GM13976 (cell line): ENCODE measurements at regions not wholly inside any gene's neighbourhood (a gene's known extent, or its start where the extent isn't known, plus 50 kb on each side); places are given as distances from the start of the nearest gene placed in this dataset.

Source experiments
- DNase-seq: peaks from one replicate; pipeline ENCODE4 v3.0.0; 2012; ENCODE audit warnings: low spot score
- in situ Hi-C: fragments of 300-500 bp; cut with MboI; formaldehyde crosslinking; loops from one replicate; pipeline ENCODE4 v1.12.0; 2022; ENCODE audit warnings: low sequenced_read_pairs, mixed read lengths, inconsistent platforms; ENCODE audit not compliant: unreplicated experiment
- TF ChIP-seq, protein P1 (sequence below): IDR thresholded peaks from 2 replicates; pipeline ENCODE4 v1.5.1; 2012; ENCODE audit warnings: borderline replicate concordance, mild to moderate bottlenecking; ENCODE audit not compliant: insufficient read depth; ENCODE audit errors: extremely low read depth, missing control alignments, control extremely low read depth

DNA sequence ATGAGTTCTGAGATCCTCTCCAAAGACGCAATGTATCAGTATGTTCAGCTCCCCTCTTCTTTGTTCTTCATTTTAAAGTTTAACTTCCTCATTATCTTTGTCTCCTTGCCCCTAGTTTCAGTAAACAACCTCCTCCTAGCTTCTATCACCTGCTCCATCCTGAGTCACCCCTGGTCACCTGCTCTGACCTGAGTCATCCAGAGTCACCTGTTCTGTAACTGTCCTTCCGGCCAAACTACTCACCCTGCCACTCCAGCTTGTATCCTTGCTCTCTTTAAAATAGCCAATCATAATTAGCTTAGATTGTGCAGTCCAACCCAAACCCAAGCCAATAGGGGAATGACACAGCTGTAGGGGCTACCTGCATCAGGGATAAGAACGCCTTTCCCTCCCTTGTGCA is 332.0 kb downstream of the OLFM3 start:
- TF ChIP-seq, protein P1, sequence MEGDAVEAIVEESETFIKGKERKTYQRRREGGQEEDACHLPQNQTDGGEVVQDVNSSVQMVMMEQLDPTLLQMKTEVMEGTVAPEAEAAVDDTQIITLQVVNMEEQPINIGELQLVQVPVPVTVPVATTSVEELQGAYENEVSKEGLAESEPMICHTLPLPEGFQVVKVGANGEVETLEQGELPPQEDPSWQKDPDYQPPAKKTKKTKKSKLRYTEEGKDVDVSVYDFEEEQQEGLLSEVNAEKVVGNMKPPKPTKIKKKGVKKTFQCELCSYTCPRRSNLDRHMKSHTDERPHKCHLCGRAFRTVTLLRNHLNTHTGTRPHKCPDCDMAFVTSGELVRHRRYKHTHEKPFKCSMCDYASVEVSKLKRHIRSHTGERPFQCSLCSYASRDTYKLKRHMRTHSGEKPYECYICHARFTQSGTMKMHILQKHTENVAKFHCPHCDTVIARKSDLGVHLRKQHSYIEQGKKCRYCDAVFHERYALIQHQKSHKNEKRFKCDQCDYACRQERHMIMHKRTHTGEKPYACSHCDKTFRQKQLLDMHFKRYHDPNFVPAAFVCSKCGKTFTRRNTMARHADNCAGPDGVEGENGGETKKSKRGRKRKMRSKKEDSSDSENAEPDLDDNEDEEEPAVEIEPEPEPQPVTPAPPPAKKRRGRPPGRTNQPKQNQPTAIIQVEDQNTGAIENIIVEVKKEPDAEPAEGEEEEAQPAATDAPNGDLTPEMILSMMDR = no peak
- in situ Hi-C loops = no loop called here
- DNase-seq = no peak

DNA sequence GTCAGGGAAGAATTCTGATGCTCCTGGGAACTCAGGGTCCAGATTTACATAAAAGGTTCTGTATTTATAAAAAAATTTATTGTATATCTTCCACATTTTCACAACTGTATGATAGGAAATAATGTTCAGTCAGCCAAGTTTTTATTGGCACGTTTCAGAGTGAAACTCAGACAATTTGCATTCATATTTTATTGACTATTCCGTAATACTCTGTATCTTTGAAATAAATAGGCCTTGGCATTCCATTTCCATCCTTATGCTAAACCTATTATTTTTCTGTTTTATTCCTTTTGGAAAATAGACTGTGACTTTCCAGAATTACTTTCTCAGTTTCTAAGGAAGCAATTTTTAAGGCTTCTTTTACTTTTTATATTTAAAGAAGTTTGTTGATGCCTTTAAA is 329.0 kb downstream of the OLFM3 start:
- no peak for DNase-seq
- in situ Hi-C loops = no loop called here
- TF ChIP-seq, protein P1 = no peak

DNA sequence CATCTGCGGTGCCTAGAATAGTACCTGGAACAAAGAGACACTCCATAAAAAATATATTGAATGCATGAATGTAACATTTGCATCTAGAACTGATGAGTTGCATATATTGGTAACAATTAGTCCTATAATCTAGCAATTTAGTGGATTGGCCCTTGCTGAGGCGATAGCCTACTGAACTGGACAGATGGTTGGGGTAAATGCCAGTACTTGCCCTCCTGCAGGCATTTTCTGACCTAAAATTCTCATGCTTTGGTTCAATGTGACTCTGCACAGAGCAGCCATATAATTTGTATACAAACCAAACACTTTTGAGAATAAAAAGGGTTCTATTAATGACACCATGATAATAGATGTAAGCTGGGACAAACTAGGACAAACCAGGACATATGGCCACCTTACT is 313.6 kb downstream of the OLFM3 start:
- TF ChIP-seq, protein P1 = no peak
- DNase-seq = no peak
- in situ Hi-C loops = no loop called here

DNA sequence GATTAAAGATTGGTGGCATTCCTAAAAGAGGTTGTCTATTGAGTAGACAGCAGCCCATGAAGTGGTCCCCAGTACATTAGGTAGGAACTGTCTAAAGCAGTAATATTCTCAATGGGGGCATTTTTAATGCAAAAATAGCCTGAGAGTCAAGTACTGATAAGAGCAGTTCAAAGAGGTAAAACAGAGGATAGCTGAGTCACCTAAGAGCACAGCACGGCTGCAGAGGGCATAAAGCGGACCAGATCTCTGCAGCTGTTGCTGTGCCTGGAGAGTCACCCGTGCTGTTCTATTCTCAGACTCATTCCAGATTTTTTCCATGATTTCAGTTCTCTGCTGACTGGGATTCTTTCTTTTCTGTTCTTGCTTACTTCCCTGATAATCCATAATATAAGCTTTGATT is 313.2 kb downstream of the OLFM3 start:
- TF ChIP-seq, protein P1 = no peak
- no peak for DNase-seq

DNA sequence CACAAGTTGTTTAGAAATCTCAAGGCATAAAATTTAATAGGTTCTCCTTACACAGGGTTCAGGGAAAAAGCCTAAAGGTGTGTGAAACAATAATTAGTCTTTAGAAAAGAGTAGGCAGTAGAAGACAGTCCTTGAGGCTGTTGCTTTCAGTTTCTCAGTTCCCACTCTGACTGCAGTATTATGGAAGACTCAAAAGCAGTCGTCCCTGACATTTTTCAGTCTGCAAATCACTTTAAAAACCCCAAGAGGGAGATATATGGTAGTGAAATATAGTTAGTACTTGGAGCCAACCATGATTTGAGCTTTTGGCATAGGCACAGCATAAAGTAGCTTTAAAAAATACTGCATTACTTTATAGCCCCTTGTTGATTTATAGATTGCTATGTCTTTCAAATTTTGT is 299.7 kb downstream of the OLFM3 start:
- TF ChIP-seq, protein P1 = no peak
- no peak for DNase-seq

More for the DNA sequence above, 313.2 kb downstream of the OLFM3 start:
- in situ Hi-C loops = no loop called here

DNA sequence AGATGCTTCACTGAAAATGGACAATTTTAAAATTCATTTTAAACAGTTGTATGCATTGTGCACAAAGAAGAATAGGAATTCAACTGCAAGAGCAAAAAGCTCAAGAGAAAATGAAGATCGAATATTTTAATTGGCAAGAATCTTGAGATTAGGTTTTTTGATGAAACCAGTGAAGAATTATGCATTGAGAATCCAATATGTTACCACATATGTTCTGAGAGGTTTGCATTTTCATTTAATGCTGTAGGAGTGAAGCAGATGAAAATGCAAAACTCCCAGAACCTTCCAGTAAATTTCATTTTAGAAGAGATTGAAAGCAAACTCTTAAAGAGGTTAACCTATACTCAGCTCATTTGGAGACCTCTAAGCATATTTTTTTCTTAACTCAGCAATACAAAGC is 298.0 kb downstream of the OLFM3 start:
- in situ Hi-C loops = no loop called here
- TF ChIP-seq, protein P1 = no peak
- no peak for DNase-seq

More for the DNA sequence above, 299.7 kb downstream of the OLFM3 start:
- in situ Hi-C loops = no loop called here

DNA sequence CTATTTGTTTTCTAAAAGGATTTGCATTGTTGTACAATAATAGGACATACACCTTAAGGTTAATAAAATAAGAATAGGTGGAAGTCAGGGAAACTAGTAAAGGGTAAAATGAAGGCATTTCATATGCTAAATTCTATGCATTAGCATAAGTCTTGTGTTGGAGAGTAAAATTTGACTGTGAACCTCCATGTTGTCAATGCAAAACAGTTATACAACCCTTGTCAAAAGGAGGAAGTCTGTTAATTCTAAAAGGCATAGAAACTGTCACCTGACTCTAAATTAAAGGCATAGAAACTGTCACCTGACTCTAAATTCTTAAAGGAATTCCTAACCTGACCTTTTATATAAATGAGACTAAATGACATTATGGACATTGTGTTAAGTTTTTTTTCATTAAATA is 291.8 kb downstream of the OLFM3 start:
- in situ Hi-C loops = no loop called here
- TF ChIP-seq, protein P1 = no peak
- no peak for DNase-seq
